ENCODE measurements at regions not wholly inside any gene's neighbourhood (a gene's known extent, or its start where the extent isn't known, plus 50 kb on each side); places are given as distances from the start of the nearest gene placed in this dataset.

GRCh38 chr17:72315122-72315913, 194.5 kb downstream of the SOX9 start:
- Mint-ChIP-seq H3K27me3 (peaks cover 3% of the 10 kb centered on the region), H3K36me3 (no peaks in the 10 kb centered on the region), H3K4me1 (peaks cover 7 to 10% (median 7%) of the 10 kb centered on the region in 3 donors)

GRCh38 chr17:72318131-72318530, 197.3 kb downstream of the SOX9 start:
- Mint-ChIP-seq H3K9me3 (peaks cover 1 to 5% (median 3%) of the 10 kb centered on the region in 3 donors), H3K27ac (no peak overlapping the region), H3K36me3 (no peaks in the 10 kb centered on the region), H3K27me3 (peaks cover 3% of the 10 kb centered on the region), H3K4me3 (no peak overlapping the region), H3K4me1 (peaks cover 7 to 10% (median 7%) of the 10 kb centered on the region in 3 donors)

More at GRCh38 chr17:72315122-72315913, 194.5 kb downstream of the SOX9 start:
- Mint-ChIP-seq H3K9me3 (peaks cover 0 to 1% (median under 1%) of the 10 kb centered on the region in 3 donors), H3K4me3 (no peak overlapping the region), H3K27ac (no peak overlapping the region)

- peaks cover 1 to 8% (median 5%) of the 10 kb centered on the region in 3 donors for H3K9me3 Mint-ChIP-seq
- H3K4me3 Mint-ChIP-seq: no peak overlapping the region
- peaks cover 3% of the 10 kb centered on the region for H3K27me3 Mint-ChIP-seq
- no peaks in the 10 kb centered on the region for H3K36me3 Mint-ChIP-seq
- H3K27ac Mint-ChIP-seq: no peak overlapping the region
- H3K4me1 Mint-ChIP-seq: peaks cover 7 to 10% (median 10%) of the 10 kb centered on the region in 3 donors
These were observed 201.1 kb downstream of the SOX9 start for GRCh38 chr17:72321896-72322295.

GRCh38 chr17:72332367-72332766, 211.5 kb downstream of the SOX9 start:
- no peaks in the 10 kb centered on the region for H3K4me1 Mint-ChIP-seq
- no peak overlapping the region for H3K4me3 Mint-ChIP-seq
- no peak overlapping the region for H3K27ac Mint-ChIP-seq

GRCh38 chr17:72333570-72333969, 212.8 kb downstream of the SOX9 start:
- Mint-ChIP-seq H3K4me3 (no peak overlapping the region), H3K27ac (no peak overlapping the region), H3K9me3 (no peaks in the 10 kb centered on the region), H3K27me3 (peaks cover 10% of the 10 kb centered on the region), H3K4me1 (no peaks in the 10 kb centered on the region), H3K36me3 (no peaks in the 10 kb centered on the region)

More at GRCh38 chr17:72332367-72332766, 211.5 kb downstream of the SOX9 start:
- Mint-ChIP-seq H3K9me3 (no peaks in the 10 kb centered on the region), H3K36me3 (no peaks in the 10 kb centered on the region), H3K27me3 (peaks cover 10% of the 10 kb centered on the region)

- Mint-ChIP-seq H3K27me3 (peaks cover 10% of the 10 kb centered on the region), H3K36me3 (no peaks in the 10 kb centered on the region), H3K9me3 (no peaks in the 10 kb centered on the region), H3K4me3 (no peak overlapping the region), H3K27ac (no peak overlapping the region), H3K4me1 (no peaks in the 10 kb centered on the region)
These were observed 213.4 kb downstream of the SOX9 start for GRCh38 chr17:72334205-72334604.

- H3K27me3 Mint-ChIP-seq: peaks cover 13% of the 10 kb centered on the region
- no peaks in the 10 kb centered on the region for H3K9me3 Mint-ChIP-seq
- H3K4me1 Mint-ChIP-seq: no peaks in the 10 kb centered on the region
- H3K4me3 Mint-ChIP-seq: no peak overlapping the region
- H3K27ac Mint-ChIP-seq: no peak overlapping the region
- no peaks in the 10 kb centered on the region for H3K36me3 Mint-ChIP-seq
These were observed 215.4 kb downstream of the SOX9 start for GRCh38 chr17:72336026-72336803.

- H3K36me3 Mint-ChIP-seq: no peaks in the 10 kb centered on the region
- H3K9me3 Mint-ChIP-seq: no peaks in the 10 kb centered on the region
- no peak overlapping the region for H3K4me3 Mint-ChIP-seq
- H3K4me1 Mint-ChIP-seq: no peaks in the 10 kb centered on the region
- H3K27ac Mint-ChIP-seq: no peak overlapping the region
- H3K27me3 Mint-ChIP-seq: peaks cover 11% of the 10 kb centered on the region
These were observed 215.9 kb downstream of the SOX9 start for GRCh38 chr17:72336804-72337070.

GRCh38 chr17:72338304-72338703, 217.5 kb downstream of the SOX9 start:
- no peaks in the 10 kb centered on the region for H3K9me3 Mint-ChIP-seq
- no peaks in the 10 kb centered on the region for H3K36me3 Mint-ChIP-seq
- no peak overlapping the region for H3K4me3 Mint-ChIP-seq
- H3K27ac Mint-ChIP-seq: no peak overlapping the region
- no peaks in the 10 kb centered on the region for H3K4me1 Mint-ChIP-seq
- peaks cover 7% of the 10 kb centered on the region for H3K27me3 Mint-ChIP-seq

- Mint-ChIP-seq H3K9me3 (no peaks in the 10 kb centered on the region), H3K27me3 (peaks cover 5% of the 10 kb centered on the region), H3K4me1 (no peaks in the 10 kb centered on the region), H3K27ac (no peak overlapping the region), H3K4me3 (no peak overlapping the region), H3K36me3 (no peaks in the 10 kb centered on the region)
These were observed 218.3 kb downstream of the SOX9 start for GRCh38 chr17:72338847-72339790.

GRCh38 chr17:72340836-72341235, 220.0 kb downstream of the SOX9 start:
- no peak overlapping the region for H3K27ac Mint-ChIP-seq
- peaks cover 4% of the 10 kb centered on the region for H3K27me3 Mint-ChIP-seq
- H3K4me1 Mint-ChIP-seq: peaks cover 0 to 3% (median 0%) of the 10 kb centered on the region in 3 donors
- peaks cover 0 to 7% (median 5%) of the 10 kb centered on the region in 3 donors for H3K9me3 Mint-ChIP-seq
- no peaks in the 10 kb centered on the region for H3K36me3 Mint-ChIP-seq
- no peak overlapping the region for H3K4me3 Mint-ChIP-seq

- H3K4me3 Mint-ChIP-seq: no peak overlapping the region
- H3K27me3 Mint-ChIP-seq: peaks cover 2% of the 10 kb centered on the region
- peaks cover 0 to 7% (median 5%) of the 10 kb centered on the region in 3 donors for H3K9me3 Mint-ChIP-seq
- no peaks in the 10 kb centered on the region for H3K36me3 Mint-ChIP-seq
- no peak overlapping the region for H3K27ac Mint-ChIP-seq
- H3K4me1 Mint-ChIP-seq: peaks cover 0 to 3% (median 0%) of the 10 kb centered on the region in 3 donors
These were observed 221.2 kb downstream of the SOX9 start for GRCh38 chr17:72342061-72342460.

- H3K27me3 Mint-ChIP-seq: peaks cover 2% of the 10 kb centered on the region
- H3K36me3 Mint-ChIP-seq: no peaks in the 10 kb centered on the region
- no peak overlapping the region for H3K27ac Mint-ChIP-seq
- no peak overlapping the region for H3K4me3 Mint-ChIP-seq
- peaks cover 0 to 7% (median 5%) of the 10 kb centered on the region in 3 donors for H3K9me3 Mint-ChIP-seq
- peaks cover 0 to 3% (median 0%) of the 10 kb centered on the region in 3 donors for H3K4me1 Mint-ChIP-seq
These were observed 222.1 kb downstream of the SOX9 start for GRCh38 chr17:72342627-72343527.

GRCh38 chr17:72343911-72344310, 223.1 kb downstream of the SOX9 start:
- Mint-ChIP-seq H3K9me3 (peaks cover 0 to 7% (median 5%) of the 10 kb centered on the region in 3 donors), H3K4me3 (no peak overlapping the region), H3K27me3 (peaks cover 2% of the 10 kb centered on the region), H3K27ac (no peak overlapping the region), H3K36me3 (no peaks in the 10 kb centered on the region), H3K4me1 (peaks cover 0 to 3% (median 0%) of the 10 kb centered on the region in 3 donors)

Data from IgD-negative memory B cell (primary cell).